ENCODE measurements at regions not wholly inside any gene's neighbourhood (a gene's known extent, or its start where the extent isn't known, plus 50 kb on each side); places are given as distances from the start of the nearest gene placed in this dataset.

DNA sequence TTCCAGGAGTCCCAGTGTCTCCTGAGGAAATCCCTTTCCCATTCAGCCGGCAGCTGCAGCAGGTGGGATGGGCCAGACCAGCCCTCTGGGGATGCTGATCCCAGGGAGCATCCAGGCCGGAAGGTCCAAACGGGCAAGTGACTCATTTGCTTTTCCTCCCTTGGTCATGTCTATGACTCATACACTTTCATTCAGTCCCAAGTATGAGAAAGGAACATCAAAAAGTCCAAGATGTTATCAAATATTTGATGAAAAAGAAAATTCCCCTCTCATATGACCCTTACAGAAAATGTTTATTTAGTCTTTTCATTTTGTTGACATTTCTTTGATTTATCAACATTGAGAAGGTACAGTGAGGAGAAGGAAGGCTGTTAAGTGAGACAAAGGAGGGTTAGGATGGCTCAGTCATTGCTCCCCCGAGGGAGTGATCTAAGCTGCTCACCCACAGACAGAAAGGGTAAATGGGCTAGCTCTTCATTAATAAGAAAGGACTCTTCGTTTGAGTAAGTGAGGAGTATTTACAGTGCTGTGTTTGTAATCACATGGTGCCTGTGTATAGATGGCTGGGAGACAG lies 117.6 kb upstream of the ANKRD55 start (continued):
- TF ChIP-seq, protein P1, sequence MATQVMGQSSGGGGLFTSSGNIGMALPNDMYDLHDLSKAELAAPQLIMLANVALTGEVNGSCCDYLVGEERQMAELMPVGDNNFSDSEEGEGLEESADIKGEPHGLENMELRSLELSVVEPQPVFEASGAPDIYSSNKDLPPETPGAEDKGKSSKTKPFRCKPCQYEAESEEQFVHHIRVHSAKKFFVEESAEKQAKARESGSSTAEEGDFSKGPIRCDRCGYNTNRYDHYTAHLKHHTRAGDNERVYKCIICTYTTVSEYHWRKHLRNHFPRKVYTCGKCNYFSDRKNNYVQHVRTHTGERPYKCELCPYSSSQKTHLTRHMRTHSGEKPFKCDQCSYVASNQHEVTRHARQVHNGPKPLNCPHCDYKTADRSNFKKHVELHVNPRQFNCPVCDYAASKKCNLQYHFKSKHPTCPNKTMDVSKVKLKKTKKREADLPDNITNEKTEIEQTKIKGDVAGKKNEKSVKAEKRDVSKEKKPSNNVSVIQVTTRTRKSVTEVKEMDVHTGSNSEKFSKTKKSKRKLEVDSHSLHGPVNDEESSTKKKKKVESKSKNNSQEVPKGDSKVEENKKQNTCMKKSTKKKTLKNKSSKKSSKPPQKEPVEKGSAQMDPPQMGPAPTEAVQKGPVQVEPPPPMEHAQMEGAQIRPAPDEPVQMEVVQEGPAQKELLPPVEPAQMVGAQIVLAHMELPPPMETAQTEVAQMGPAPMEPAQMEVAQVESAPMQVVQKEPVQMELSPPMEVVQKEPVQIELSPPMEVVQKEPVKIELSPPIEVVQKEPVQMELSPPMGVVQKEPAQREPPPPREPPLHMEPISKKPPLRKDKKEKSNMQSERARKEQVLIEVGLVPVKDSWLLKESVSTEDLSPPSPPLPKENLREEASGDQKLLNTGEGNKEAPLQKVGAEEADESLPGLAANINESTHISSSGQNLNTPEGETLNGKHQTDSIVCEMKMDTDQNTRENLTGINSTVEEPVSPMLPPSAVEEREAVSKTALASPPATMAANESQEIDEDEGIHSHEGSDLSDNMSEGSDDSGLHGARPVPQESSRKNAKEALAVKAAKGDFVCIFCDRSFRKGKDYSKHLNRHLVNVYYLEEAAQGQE (IDR thresholded peaks at IDR 0.05; ENCODE audit: low read depth, low read length): 0 out of 2 replicates have a peak, but pooled peaks have one; percentile 32
- TF ChIP-seq SIN3A (IDR thresholded peaks at IDR 0.05; ENCODE audit: borderline replicate concordance, low read depth, low read length) (no peak), ELF1 (IDR thresholded peaks at IDR 0.05) (0 out of 2 replicates have a peak, but pooled peaks have one; percentile 32), SMC3 (IDR thresholded peaks at IDR 0.05; ENCODE audit: low read depth, low read length) (no peak), MXI1 (IDR thresholded peaks at IDR 0.05; ENCODE audit: low read depth, low read length) (no peak), RAD21 (IDR thresholded peaks at IDR 0.05; ENCODE audit: low read length) (no peak), FOXJ3 (CRISPR knock-in tag; IDR thresholded peaks at IDR 0.05) (no peak), GATA2 (CRISPR knock-in tag; IDR thresholded peaks at IDR 0.05) (no peak)
- TF ChIP-seq, protein P2, sequence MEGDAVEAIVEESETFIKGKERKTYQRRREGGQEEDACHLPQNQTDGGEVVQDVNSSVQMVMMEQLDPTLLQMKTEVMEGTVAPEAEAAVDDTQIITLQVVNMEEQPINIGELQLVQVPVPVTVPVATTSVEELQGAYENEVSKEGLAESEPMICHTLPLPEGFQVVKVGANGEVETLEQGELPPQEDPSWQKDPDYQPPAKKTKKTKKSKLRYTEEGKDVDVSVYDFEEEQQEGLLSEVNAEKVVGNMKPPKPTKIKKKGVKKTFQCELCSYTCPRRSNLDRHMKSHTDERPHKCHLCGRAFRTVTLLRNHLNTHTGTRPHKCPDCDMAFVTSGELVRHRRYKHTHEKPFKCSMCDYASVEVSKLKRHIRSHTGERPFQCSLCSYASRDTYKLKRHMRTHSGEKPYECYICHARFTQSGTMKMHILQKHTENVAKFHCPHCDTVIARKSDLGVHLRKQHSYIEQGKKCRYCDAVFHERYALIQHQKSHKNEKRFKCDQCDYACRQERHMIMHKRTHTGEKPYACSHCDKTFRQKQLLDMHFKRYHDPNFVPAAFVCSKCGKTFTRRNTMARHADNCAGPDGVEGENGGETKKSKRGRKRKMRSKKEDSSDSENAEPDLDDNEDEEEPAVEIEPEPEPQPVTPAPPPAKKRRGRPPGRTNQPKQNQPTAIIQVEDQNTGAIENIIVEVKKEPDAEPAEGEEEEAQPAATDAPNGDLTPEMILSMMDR (IDR thresholded peaks at IDR 0.05): no peak

DNA sequence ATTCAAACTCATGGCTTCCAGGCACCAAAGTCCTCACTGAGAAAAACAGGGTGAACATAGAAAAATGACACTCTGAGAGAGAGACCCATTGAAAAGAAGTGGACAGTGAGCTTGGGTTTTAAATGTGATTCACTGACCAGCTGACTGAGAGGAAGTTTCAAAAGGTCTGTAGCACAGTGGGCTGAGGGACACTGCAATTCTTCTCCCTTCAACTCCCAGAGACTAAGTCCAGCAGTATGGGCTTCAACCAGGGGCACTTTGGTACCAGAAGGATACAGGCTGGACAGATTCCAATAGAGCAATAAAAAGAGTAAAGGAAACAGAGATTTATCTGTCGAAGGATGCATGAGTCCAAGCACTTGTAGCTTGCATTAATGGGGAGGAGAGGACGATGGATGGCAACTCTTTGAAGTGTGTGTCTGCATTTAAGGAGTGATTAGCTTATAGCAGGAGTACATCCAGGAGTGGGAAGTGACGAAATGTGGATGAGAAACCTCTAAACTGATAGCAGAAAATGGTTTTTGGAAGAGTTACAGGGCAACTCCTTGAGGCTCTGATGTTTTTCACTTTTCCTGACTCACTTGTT lies 117.0 kb upstream of the ANKRD55 start:
- POLR2A ChIA-PET: no interaction called here
- CTCF ChIA-PET: no interaction called here
- Histone ChIP-seq H3K79me2 (ENCODE audit: insufficient read depth) (no peaks in the 10 kb centered on the region), H3F3A (replicated peaks; ENCODE audit: insufficient read depth) (peaks cover 14% of the 10 kb centered on the region), H4K20me1 (ENCODE audit: insufficient read depth) (no peaks in the 10 kb centered on the region), H3K4me2 (peak overlapping the region; percentile 51), H3K9me3 (no peaks in the 10 kb centered on the region), H3K27ac (ENCODE audit: low read depth in 2 of 2, low read length in 1 of 2) (peak overlapping the region in 1 of 2 experiments; percentile 89; a peak in 2 of 4 replicates), H2AFZ (ENCODE audit: low read depth) (peak overlapping the region; percentile 32; the same call in 1 of the 2 replicates), H3K4me1 (ENCODE audit: control insufficient read depth in 1 of 2, insufficient read depth in 2 of 2, low read depth in 1 of 2, low read length in 1 of 2) (peaks cover 6 to 12% of the 10 kb centered on the region in 2 experiments; a peak in 3 of 4 replicates), H3K36me3 (replicated peaks in 1 of 2; ENCODE audit: control insufficient read depth in 1 of 2, insufficient read depth in 2 of 2, low read length in 1 of 2) (no peaks in the 10 kb centered on the region), H3K4me3 (ENCODE audit: low read depth in 2 of 2, low read length in 1 of 2) (no peak overlapping the region), H3K9me2 (no peaks in the 10 kb centered on the region), H3K27me3 (ENCODE audit: insufficient read depth) (no peaks in the 10 kb centered on the region), H3K9ac (no peak overlapping the region)
- no peak for DNase-seq
- WGBS (ENCODE audit: low lambda C conversion rate): 16% methylated on average over 3 of the region's 3 CpGs
- TF ChIP-seq, protein P3, sequence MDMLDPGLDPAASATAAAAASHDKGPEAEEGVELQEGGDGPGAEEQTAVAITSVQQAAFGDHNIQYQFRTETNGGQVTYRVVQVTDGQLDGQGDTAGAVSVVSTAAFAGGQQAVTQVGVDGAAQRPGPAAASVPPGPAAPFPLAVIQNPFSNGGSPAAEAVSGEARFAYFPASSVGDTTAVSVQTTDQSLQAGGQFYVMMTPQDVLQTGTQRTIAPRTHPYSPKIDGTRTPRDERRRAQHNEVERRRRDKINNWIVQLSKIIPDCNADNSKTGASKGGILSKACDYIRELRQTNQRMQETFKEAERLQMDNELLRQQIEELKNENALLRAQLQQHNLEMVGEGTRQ (IDR thresholded peaks at IDR 0.05; ENCODE audit: borderline replicate concordance, low read depth, low read length): no peak
- TF ChIP-seq TEAD4 (IDR thresholded peaks at IDR 0.05; ENCODE audit: borderline replicate concordance, insufficient read depth) (no peak), FOXJ3 (CRISPR knock-in tag; IDR thresholded peaks at IDR 0.05) (no peak), NFIC (IDR thresholded peaks at IDR 0.05; ENCODE audit: borderline replicate concordance) (no peak), SMC3 (IDR thresholded peaks at IDR 0.05; ENCODE audit: low read depth, low read length) (no peak), FOSL2 (IDR thresholded peaks at IDR 0.05; ENCODE audit: borderline replicate concordance, low read depth) (no peak), ELF1 (IDR thresholded peaks at IDR 0.05) (no peak), SIN3A (IDR thresholded peaks at IDR 0.05; ENCODE audit: borderline replicate concordance, low read depth, low read length) (no peak)
- TF ChIP-seq, protein P4, sequence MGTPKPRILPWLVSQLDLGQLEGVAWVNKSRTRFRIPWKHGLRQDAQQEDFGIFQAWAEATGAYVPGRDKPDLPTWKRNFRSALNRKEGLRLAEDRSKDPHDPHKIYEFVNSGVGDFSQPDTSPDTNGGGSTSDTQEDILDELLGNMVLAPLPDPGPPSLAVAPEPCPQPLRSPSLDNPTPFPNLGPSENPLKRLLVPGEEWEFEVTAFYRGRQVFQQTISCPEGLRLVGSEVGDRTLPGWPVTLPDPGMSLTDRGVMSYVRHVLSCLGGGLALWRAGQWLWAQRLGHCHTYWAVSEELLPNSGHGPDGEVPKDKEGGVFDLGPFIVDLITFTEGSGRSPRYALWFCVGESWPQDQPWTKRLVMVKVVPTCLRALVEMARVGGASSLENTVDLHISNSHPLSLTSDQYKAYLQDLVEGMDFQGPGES (IDR thresholded peaks at IDR 0.05; ENCODE audit: low read depth, low read length): no peak
- TF ChIP-seq, protein P5, sequence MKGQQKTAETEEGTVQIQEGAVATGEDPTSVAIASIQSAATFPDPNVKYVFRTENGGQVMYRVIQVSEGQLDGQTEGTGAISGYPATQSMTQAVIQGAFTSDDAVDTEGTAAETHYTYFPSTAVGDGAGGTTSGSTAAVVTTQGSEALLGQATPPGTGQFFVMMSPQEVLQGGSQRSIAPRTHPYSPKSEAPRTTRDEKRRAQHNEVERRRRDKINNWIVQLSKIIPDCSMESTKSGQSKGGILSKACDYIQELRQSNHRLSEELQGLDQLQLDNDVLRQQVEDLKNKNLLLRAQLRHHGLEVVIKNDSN (IDR thresholded peaks at IDR 0.05; ENCODE audit: borderline replicate concordance, low read depth): no peak
- TF ChIP-seq, protein P2 (IDR thresholded peaks at IDR 0.05): no peak
